Kidney (tissue), 13 donors: ENCODE measurements at regions not wholly inside any gene's neighbourhood (a gene's known extent, or its start where the extent isn't known, plus 50 kb on each side); places are given as distances from the start of the nearest gene placed in this dataset.
A peak's percentile ranks its signal among the peaks of the same experiment; 100 is the strongest.

Source experiments
- DNase-seq, 5 donors: peaks; one replicate each; pipeline ENCODE4 v3.0.0-alpha.2; 2013 to 2020
- FAIRE-seq: peaks from 2 replicates; lab custom pipeline; 2012; peaks lifted over from hg19 to GRCh38; lab: Jason Lieb, UNC
- H3K27ac ChIP-seq, 2 donors: one replicate each; pipeline ENCODE4 v1.7.0; 2013; ENCODE audit warnings: low read depth in 2 of 2, low read length in 2 of 2, inconsistent platforms in 1 of 2
- H3K27me3 ChIP-seq: one replicate; pipeline ENCODE4 v1.7.1; 2013; ENCODE audit warnings: low read length, inconsistent platforms; ENCODE audit not compliant: control insufficient read depth, insufficient read depth
- H3K36me3 ChIP-seq, 3 donors: one replicate each; pipeline versions ENCODE4 v1.7.0 to v1.7.1; 2013; ENCODE audit warnings: low read length in 3 of 3, control low read depth in 1 of 3, inconsistent platforms in 1 of 3; ENCODE audit not compliant: insufficient read depth in 3 of 3, control insufficient read depth in 2 of 3
- H3K4me1 ChIP-seq, 3 donors: one replicate each; pipeline versions ENCODE4 v1.7.0 to v1.7.1; 2013; ENCODE audit warnings: low read length in 3 of 3, inconsistent platforms in 1 of 3, low read depth in 1 of 3; ENCODE audit not compliant: control insufficient read depth in 2 of 3, insufficient read depth in 2 of 3
- H3K4me3 ChIP-seq, 3 donors: one replicate each; pipeline versions ENCODE4 v1.7.0 to v1.8.1; 2013; ENCODE audit warnings: low read length in 3 of 3, control low read depth in 1 of 3, inconsistent platforms in 1 of 3
- H3K9ac ChIP-seq, 3 donors: one replicate each; pipeline versions ENCODE4 v1.7.0 to v1.7.1; 2013; ENCODE audit warnings: low read length in 3 of 3, control low read depth in 1 of 3, inconsistent platforms in 1 of 3
- H3K9me3 ChIP-seq, 3 donors: one replicate each; pipeline versions ENCODE4 v1.7.0 to v1.7.1; 2013; ENCODE audit warnings: low read length in 3 of 3, control low read depth in 1 of 3, inconsistent platforms in 1 of 3; ENCODE audit not compliant: control insufficient read depth in 2 of 3, insufficient read depth in 1 of 3
- CTCF ChIP-seq: IDR thresholded peaks from 3 replicates; pipeline ENCODE4 v1.5.1; 2012; ENCODE audit warnings: mild to moderate bottlenecking, moderate library complexity, borderline replicate concordance; ENCODE audit not compliant: insufficient read depth; ENCODE audit errors: extremely low read depth
- intact Hi-C: fragments of 100-400 bp; cut with DNase I; formaldehyde crosslinking; loops from one replicate; pipeline ENCODE4 v1.11.1; 2022
- donor health status: control.
- donor health status: control.
- donor health status: control.
- donor health status: control.
- donor health status: control.
- donor health status: DM: yes; HTN: yes; CAD: no.
- donor health status: Normal renal cell carcinoma (clear cell type).

GRCh38 chr18:56314396-56314795, 324.0 kb downstream of the TXNL1 start:
- Histone ChIP-seq H3K36me3 (no peaks in the 10 kb centered on the region), H3K4me1 (no peaks in the 10 kb centered on the region), H3K4me3 (no peak overlapping the region), H3K9me3 (no peaks in the 10 kb centered on the region), H3K27ac (no peak overlapping the region), H3K27me3 (no peaks in the 10 kb centered on the region), H3K9ac (no peak overlapping the region)
- TF ChIP-seq CTCF, result no peak
- intact Hi-C loops, result no loop called here
- FAIRE-seq (no peak), DNase-seq (no peak)

- Histone ChIP-seq H3K9ac (no peak overlapping the region), H3K9me3 (no peaks in the 10 kb centered on the region), H3K4me3 (no peak overlapping the region), H3K27ac (no peak overlapping the region), H3K36me3 (no peaks in the 10 kb centered on the region), H3K27me3 (no peaks in the 10 kb centered on the region), H3K4me1 (no peaks in the 10 kb centered on the region)
- no peak for FAIRE-seq
- TF ChIP-seq CTCF, result no peak
- intact Hi-C loops, result no loop called here
- peak in 3 of 5 donors; percentile 39 to 50 (median 40) for DNase-seq
Observed at GRCh38 chr18:56312551-56313335, 325.6 kb downstream of the TXNL1 start.

DNA sequence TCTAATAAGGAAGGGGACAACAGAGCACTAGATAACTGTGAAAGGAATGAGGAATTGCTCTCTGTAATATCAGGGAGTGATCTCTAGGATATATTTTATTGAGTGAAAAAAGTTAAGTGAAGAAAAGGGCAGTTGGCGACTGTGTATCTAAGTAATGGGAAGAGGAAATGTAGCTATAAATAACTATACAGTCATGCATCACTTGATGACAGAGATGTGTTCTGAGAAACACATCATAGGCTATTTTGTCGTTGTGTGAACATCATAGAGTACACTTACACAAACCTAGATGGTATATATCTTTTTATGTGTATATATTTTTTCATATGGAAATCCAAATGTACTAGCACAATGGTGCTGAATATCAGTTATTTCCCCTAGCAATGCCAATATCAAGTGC, 329.3 kb downstream of the TXNL1 start:
- H3K27ac ChIP-seq, result no peak overlapping the region
- no peak overlapping the region for H3K9ac ChIP-seq
- H3K36me3 ChIP-seq, result no peaks in the 10 kb centered on the region
- no peaks in the 10 kb centered on the region for H3K9me3 ChIP-seq
- DNase-seq (no peak), FAIRE-seq (no peak)
- no peak for TF ChIP-seq CTCF
- no peak overlapping the region for H3K4me3 ChIP-seq
- H3K4me1 ChIP-seq, result no peaks in the 10 kb centered on the region
- H3K27me3 ChIP-seq, result no peaks in the 10 kb centered on the region
- intact Hi-C loops, result no loop called here
